Head of caudate nucleus (tissue), 42 donors: ENCODE measurements at regions not wholly inside any gene's neighbourhood (a gene's known extent, or its start where the extent isn't known, plus 50 kb on each side); places are given as distances from the start of the nearest gene placed in this dataset.

Experiments used
- DNase-seq, 42 donors: peaks; one replicate each; pipeline versions ENCODE4 v3.0.0 to v3.0.0-alpha.2; 2020 to 2021; ENCODE audit warnings: mixed read lengths in 7 of 42
- intact Hi-C: fragments of 100-400 bp; cut with DNase I; formaldehyde crosslinking; loops from one replicate; pipeline ENCODE4 v1.15.0; 2022

GRCh38 chr4:37502070-37502469 lies 184.1 kb downstream of the RELL1 start:
- intact Hi-C loops, result no loop called here
- DNase-seq, result no peak
